Type B pancreatic cell (in vitro differentiated cells): ENCODE measurements at regions not wholly inside any gene's neighbourhood (a gene's known extent, or its start where the extent isn't known, plus 50 kb on each side); places are given as distances from the start of the nearest gene placed in this dataset.

Experiments
- DNase-seq: peaks from one replicate; pipeline ENCODE4 v3.0.0; 2021; ENCODE audit warnings: mixed read lengths; ENCODE audit not compliant: unreplicated experiment; ENCODE audit errors: extremely low spot score
- H3K27ac Mint-ChIP-seq: 2 replicates; pipeline ENCODE4 v1.8.0; 2021; ENCODE audit warnings: mild to moderate bottlenecking, mixed read lengths
- H3K27me3 Mint-ChIP-seq: 2 replicates; pipeline ENCODE4 v1.8.0; 2021; ENCODE audit warnings: mixed read lengths
- H3K36me3 Mint-ChIP-seq: 2 replicates; pipeline ENCODE4 v1.8.0; 2021; ENCODE audit warnings: mixed read lengths
- H3K4me1 Mint-ChIP-seq: one replicate; pipeline ENCODE4 v1.8.0; 2021; ENCODE audit warnings: mixed read lengths; ENCODE audit not compliant: unreplicated experiment
- H3K4me3 Mint-ChIP-seq: 2 replicates; pipeline ENCODE4 v1.8.0; 2021; ENCODE audit warnings: mild to moderate bottlenecking, mixed read lengths
- H3K9me3 Mint-ChIP-seq: 2 replicates; pipeline ENCODE4 v1.8.0; 2021; ENCODE audit warnings: mixed read lengths
- TF ChIP-seq, protein P1 (sequence below): fragments of 200-600 bp; sonication (generic); conservative IDR thresholded peaks from 2 replicates; pipeline ENCODE4 v1.5.0; 2021; ENCODE audit warnings: antibody characterized with exemption, mild to moderate bottlenecking

DNA sequence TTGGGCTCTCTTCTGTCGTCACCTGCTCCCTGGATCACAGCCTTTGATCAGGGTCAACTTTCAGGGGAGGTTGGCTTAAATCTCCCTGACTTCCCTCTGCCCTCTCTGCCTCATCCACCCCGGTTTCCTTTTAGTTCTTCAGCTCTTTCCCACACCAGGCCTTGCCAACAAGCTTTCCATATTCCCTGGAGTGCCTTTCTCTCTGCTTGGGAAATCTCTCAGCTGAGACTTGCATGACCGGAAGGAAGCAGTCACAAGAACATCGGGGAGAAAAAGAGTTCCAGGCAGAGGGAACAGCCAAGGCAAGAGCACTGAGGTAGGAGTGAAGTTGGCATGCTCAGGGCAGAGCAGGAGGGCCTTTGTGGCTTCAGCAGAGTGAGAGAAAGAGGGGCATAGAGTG, 88.4 kb upstream of the HSPA9 start:
- no peaks in the 10 kb centered on the region for H3K27me3 Mint-ChIP-seq
- no peaks in the 10 kb centered on the region for H3K9me3 Mint-ChIP-seq
- no peak for DNase-seq
- no peak overlapping the region for H3K4me3 Mint-ChIP-seq
- TF ChIP-seq, protein P1, sequence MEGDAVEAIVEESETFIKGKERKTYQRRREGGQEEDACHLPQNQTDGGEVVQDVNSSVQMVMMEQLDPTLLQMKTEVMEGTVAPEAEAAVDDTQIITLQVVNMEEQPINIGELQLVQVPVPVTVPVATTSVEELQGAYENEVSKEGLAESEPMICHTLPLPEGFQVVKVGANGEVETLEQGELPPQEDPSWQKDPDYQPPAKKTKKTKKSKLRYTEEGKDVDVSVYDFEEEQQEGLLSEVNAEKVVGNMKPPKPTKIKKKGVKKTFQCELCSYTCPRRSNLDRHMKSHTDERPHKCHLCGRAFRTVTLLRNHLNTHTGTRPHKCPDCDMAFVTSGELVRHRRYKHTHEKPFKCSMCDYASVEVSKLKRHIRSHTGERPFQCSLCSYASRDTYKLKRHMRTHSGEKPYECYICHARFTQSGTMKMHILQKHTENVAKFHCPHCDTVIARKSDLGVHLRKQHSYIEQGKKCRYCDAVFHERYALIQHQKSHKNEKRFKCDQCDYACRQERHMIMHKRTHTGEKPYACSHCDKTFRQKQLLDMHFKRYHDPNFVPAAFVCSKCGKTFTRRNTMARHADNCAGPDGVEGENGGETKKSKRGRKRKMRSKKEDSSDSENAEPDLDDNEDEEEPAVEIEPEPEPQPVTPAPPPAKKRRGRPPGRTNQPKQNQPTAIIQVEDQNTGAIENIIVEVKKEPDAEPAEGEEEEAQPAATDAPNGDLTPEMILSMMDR = no peak
- no peaks in the 10 kb centered on the region for H3K36me3 Mint-ChIP-seq
- no peak overlapping the region for H3K27ac Mint-ChIP-seq
- peaks cover 43% of the 10 kb centered on the region for H3K4me1 Mint-ChIP-seq

DNA sequence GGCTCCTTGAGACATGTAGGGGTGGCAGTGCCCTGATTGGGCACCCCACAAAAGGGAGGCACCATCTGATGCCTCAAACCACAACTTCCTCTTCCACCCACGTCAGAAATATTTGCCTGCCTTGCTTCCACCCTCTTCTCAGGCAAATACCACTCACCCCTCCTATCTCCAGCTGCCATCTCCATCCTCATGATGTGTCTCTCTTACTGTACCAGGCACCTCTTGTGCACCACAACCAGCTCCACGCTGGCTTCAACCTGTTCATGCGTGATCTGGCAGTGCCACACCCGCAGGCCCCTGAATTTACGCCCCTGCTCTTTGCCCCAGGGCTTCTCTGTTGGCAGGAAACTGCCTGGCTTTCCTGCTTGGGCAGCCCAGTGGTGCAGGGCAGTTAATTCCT, 87.8 kb upstream of the HSPA9 start:
- no peaks in the 10 kb centered on the region for H3K27me3 Mint-ChIP-seq
- H3K36me3 Mint-ChIP-seq = no peaks in the 10 kb centered on the region
- no peak overlapping the region for H3K4me3 Mint-ChIP-seq
- H3K4me1 Mint-ChIP-seq = peaks cover 44% of the 10 kb centered on the region
- no peak overlapping the region for H3K27ac Mint-ChIP-seq
- TF ChIP-seq, protein P1 = no peak
- H3K9me3 Mint-ChIP-seq = no peaks in the 10 kb centered on the region
- no peak for DNase-seq

DNA sequence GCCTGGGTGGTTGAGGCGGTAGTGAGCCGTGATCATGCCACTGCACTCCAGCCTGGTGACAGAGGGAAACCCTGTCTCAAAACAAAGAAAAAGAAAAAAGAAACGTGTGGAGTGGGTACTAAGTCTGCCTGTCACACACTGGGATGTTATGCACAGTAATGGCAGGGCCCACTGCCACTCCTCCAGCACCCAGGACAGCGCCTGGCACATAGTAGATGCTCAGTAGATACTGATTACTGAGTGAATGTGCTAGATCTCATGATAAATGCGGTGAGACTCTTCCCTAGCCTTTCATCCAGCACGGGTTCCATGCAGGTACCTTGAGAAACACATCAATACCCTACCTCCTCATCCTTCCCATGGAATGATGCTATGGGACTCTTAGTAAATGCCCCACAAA, 87.4 kb upstream of the HSPA9 start:
- TF ChIP-seq, protein P1 = no peak
- Mint-ChIP-seq H3K27me3 (no peaks in the 10 kb centered on the region), H3K4me1 (peaks cover 44% of the 10 kb centered on the region), H3K9me3 (no peaks in the 10 kb centered on the region), H3K4me3 (no peak overlapping the region), H3K27ac (no peak overlapping the region), H3K36me3 (no peaks in the 10 kb centered on the region)
- DNase-seq = no peak

DNA sequence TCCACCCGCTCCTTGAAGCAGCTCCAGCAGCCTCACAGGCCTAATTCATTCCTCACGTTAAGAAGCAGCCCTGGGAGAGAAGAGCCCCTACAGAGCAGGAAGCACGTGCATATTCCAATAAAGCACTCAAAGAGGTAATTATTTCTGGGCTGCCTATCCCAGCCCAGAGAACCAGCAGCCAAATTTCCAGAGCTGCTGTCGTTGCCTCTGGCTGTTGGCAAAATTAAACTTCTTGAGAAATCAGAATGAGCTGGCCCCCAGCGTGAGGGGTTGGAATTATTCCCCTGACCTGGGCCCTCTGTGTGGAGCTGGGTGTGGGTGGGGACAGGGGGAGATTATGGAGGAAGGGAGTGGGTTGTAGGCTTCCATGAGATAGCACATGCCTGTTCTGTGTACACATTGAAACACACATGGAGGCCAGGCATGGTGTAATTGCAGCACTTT, 86.8 kb upstream of the HSPA9 start:
- Mint-ChIP-seq H3K27me3 (no peaks in the 10 kb centered on the region), H3K36me3 (no peaks in the 10 kb centered on the region), H3K27ac (no peak overlapping the region), H3K9me3 (no peaks in the 10 kb centered on the region), H3K4me3 (no peak overlapping the region), H3K4me1 (peaks cover 44% of the 10 kb centered on the region)
- TF ChIP-seq, protein P1 = no peak
- DNase-seq = no peak

DNA sequence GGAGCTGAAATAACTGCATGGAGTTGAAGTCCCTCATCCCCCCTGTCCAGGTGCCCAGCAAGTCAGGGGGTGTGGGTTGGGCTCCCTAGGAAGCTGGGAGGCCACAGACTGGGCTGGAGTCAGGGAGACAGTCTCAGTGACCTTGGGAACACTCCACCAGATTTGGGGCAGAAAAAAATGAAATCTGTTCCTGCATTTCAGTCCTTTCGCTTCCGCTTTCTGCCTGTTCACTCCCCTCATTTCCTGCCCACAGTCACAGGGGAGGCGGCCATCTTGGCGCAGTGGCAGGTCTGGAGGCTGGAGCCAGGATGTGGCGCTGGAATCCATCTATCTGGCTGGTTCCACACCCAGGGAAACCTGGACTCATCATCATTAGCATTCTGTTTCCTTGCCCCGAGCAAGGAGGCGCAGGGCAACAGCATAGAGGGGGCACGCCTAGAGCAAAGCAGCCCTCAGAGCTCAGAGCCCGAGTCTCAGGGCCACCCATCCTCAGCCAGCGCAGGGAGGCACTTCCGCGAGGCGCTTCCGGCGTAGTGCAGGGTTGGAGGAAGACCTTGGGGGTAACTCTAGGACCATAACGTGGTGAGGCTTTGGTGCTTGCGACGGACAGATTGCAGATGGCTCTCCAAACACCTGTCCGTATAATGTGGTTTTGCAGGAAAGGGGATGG, 86.2 kb upstream of the HSPA9 start:
- no peak overlapping the region for H3K27ac Mint-ChIP-seq
- no peak overlapping the region for H3K4me3 Mint-ChIP-seq
- no peaks in the 10 kb centered on the region for H3K9me3 Mint-ChIP-seq
- H3K27me3 Mint-ChIP-seq = no peaks in the 10 kb centered on the region
- H3K36me3 Mint-ChIP-seq = no peaks in the 10 kb centered on the region
- peaks cover 50% of the 10 kb centered on the region for H3K4me1 Mint-ChIP-seq
- TF ChIP-seq, protein P1 = no peak
- no peak for DNase-seq
